LNCaP clone FGC (cell line): ENCODE measurements at regions not wholly inside any gene's neighbourhood (a gene's known extent, or its start where the extent isn't known, plus 50 kb on each side); places are given as distances from the start of the nearest gene placed in this dataset.
"Not testable (repeated sequence)": the region's sequence is repeated elsewhere in the genome, so short reads cannot be mapped to it uniquely, and the experiment has no call there.

ENCODE experiments used
- DNase-seq: peaks from one replicate; pipeline ENCODE4 v3.0.0-alpha.2; 2011; ENCODE audit warnings: low read depth
- H3K4me3 ChIP-seq: 2 replicates; pipeline ENCODE4 v1.5.1; 2011; ENCODE audit warnings: mild to moderate bottlenecking, low read depth, low read length, control low read depth
- CTCF ChIP-seq: IDR thresholded peaks from 2 replicates; pipeline ENCODE4 v1.5.1; 2012; ENCODE audit warnings: mild to moderate bottlenecking; ENCODE audit not compliant: control insufficient read depth, insufficient read depth; ENCODE audit errors: extremely low read depth

GRCh38 chr16:8426569-8426968 is 163.7 kb downstream of the TMEM114 start:
- no peak for TF ChIP-seq CTCF
- no peak for DNase-seq
- no peak overlapping the region for H3K4me3 ChIP-seq

GRCh38 chr16:8417145-8417544 is 173.2 kb downstream of the TMEM114 start:
- TF ChIP-seq CTCF: no peak
- DNase-seq: no peak
- H3K4me3 ChIP-seq: no peak overlapping the region

- no peak for DNase-seq
- no peak overlapping the region for H3K4me3 ChIP-seq
- TF ChIP-seq CTCF: no peak
Observed at GRCh38 chr16:8408855-8409567, 181.3 kb downstream of the TMEM114 start.

- DNase-seq: no peak
- H3K4me3 ChIP-seq: no peak overlapping the region
- no peak for TF ChIP-seq CTCF
Observed at GRCh38 chr16:8407351-8407750, 183.0 kb downstream of the TMEM114 start.

GRCh38 chr16:8403978-8404749 is 186.1 kb downstream of the TMEM114 start:
- no peak for TF ChIP-seq CTCF
- DNase-seq: no peak
- H3K4me3 ChIP-seq: no peak overlapping the region

- DNase-seq: no peak
- no peak overlapping the region for H3K4me3 ChIP-seq
- TF ChIP-seq CTCF: no peak
Observed at GRCh38 chr16:8402981-8403843, 187.1 kb downstream of the TMEM114 start.

- not testable (repeated sequence) for H3K4me3 ChIP-seq, DNase-seq
Observed at GRCh38 chr16:8400683-8401082, 189.6 kb downstream of the TMEM114 start.
